K562 (cell line): ENCODE measurements at regions not wholly inside any gene's neighbourhood (a gene's known extent, or its start where the extent isn't known, plus 50 kb on each side); places are given as distances from the start of the nearest gene placed in this dataset.

Experiments used
- ATAC-seq: fragments of 200-7000 bp; cut with Tn5 transposase; 3 replicates; pipeline ENCODE4 v1.9.1; 2020; ENCODE audit warnings: moderate library complexity
- BruUV-seq: library from RNA; stranded (reverse); fragments of 400-500 nt; replicated peaks from 2 replicates; lab custom pipeline; 2021; lab: Mats Ljungman, UMichigan
- CTCF ChIA-PET: fragments of 300-600 bp; formaldehyde crosslinking; extraction: SDS; loops from one replicate; lab custom pipeline; 2021; ENCODE audit warnings: low intra/inter-chr PET ratio; lab: Yijun Ruan, JAX
- POLR2A ChIA-PET: fragments of 300-600, 350-650 bp; sonication (Branson Sonifier 250); formaldehyde crosslinking; extraction: SDS; loops from one replicate; lab custom pipeline; 2021; ENCODE audit warnings: antibody characterized with exemption, inconsistent platforms; lab: Yijun Ruan, JAX
- DNase-seq, 4 experiments: peaks; one replicate each; pipeline versions ENCODE4 v3.0.0 to v3.0.0-alpha.2; 2011 to 2018; ENCODE audit warnings: low spot score in 3 of 4, mixed read lengths in 3 of 4; ENCODE audit errors: extremely low read depth in 1 of 4
- FAIRE-seq: peaks from 2 replicates; lab custom pipeline; 2011; peaks lifted over from hg19 to GRCh38; lab: Jason Lieb, UNC
- H2AFZ ChIP-seq: 2 replicates; pipeline ENCODE4 v1.6.0; 2011; ENCODE audit warnings: low read depth, low read length, control low read depth, inconsistent platforms
- H3K27ac ChIP-seq: fragments of 200-600 bp; 3 replicates; pipeline ENCODE4 v1.8.0; 2011; ENCODE audit warnings: low read depth, mild to moderate bottlenecking, control low read depth, inconsistent platforms, low read length, moderate library complexity, mixed read lengths; ENCODE audit errors: extremely low read depth
- H3K27me3 ChIP-seq, 2 experiments: fragments of 300-600 bp in 1 of 2; 2 replicates in 1 of 2; 3 replicates in 1 of 2; pipeline versions ENCODE4 v1.6.0 to v1.8.0; 2011; ENCODE audit warnings: inconsistent platforms in 2 of 2, low read length in 2 of 2, mild to moderate bottlenecking in 1 of 2, mixed read lengths in 1 of 2, moderate library complexity in 1 of 2; ENCODE audit not compliant: control insufficient read depth in 2 of 2, insufficient read depth in 2 of 2
- H3K36me3 ChIP-seq: fragments of 300-600 bp; 3 replicates; pipeline ENCODE4 v1.8.0; 2011; ENCODE audit warnings: mild to moderate bottlenecking, low read length, inconsistent platforms; ENCODE audit not compliant: control insufficient read depth, insufficient read depth
- H3K4me1 ChIP-seq, 2 experiments: fragments of 200-600 bp in 1 of 2; replicated peaks in 1 of 2; 2 replicates in 1 of 2; 3 replicates in 1 of 2; pipeline versions ENCODE4 v1.5.1 to v1.8.0; 2011; ENCODE audit warnings: inconsistent platforms in 2 of 2, low read length in 2 of 2, mild to moderate bottlenecking in 1 of 2, mixed read lengths in 1 of 2, moderate library complexity in 1 of 2; ENCODE audit not compliant: control insufficient read depth in 2 of 2, insufficient read depth in 2 of 2
- H3K4me2 ChIP-seq: 2 replicates; pipeline ENCODE4 v1.6.1; 2011; ENCODE audit warnings: low read length, control low read depth, inconsistent platforms, mixed read lengths; ENCODE audit not compliant: insufficient read depth
- H3K4me3 ChIP-seq: fragments of 200-600 bp; sonication (generic), shearing (Covaris generic); 2 replicates; pipeline ENCODE4 v1.5.1; 2016; ENCODE audit warnings: control low read depth, inconsistent platforms
- H3K79me2 ChIP-seq: fragments of 200-600 bp; 3 replicates; pipeline ENCODE4 v1.8.0; 2011; ENCODE audit warnings: low read length, inconsistent platforms; ENCODE audit not compliant: control insufficient read depth, insufficient read depth
- H3K9ac ChIP-seq, 2 experiments: 2 replicates each; pipeline versions ENCODE4 v1.6.0 to v1.6.1; 2011; ENCODE audit warnings: low read depth in 2 of 2, low read length in 2 of 2, control low read depth in 1 of 2, inconsistent platforms in 1 of 2, mild to moderate bottlenecking in 1 of 2, mixed read lengths in 1 of 2; ENCODE audit not compliant: insufficient read depth in 1 of 2
- H3K9me1 ChIP-seq: one replicate; pipeline ENCODE4 v1.6.0; 2011; ENCODE audit warnings: inconsistent platforms, mild to moderate bottlenecking, low read length, moderate library complexity; ENCODE audit not compliant: control insufficient read depth, insufficient read depth
- H3K9me3 ChIP-seq: replicated peaks from 2 replicates; pipeline ENCODE4 v1.5.1; 2011; ENCODE audit warnings: low read depth, low read length, inconsistent platforms; ENCODE audit not compliant: control insufficient read depth, insufficient read depth
- H4K20me1 ChIP-seq: replicated peaks from 2 replicates; pipeline ENCODE4 v1.6.1; 2011; ENCODE audit warnings: low read length, inconsistent platforms, mixed read lengths; ENCODE audit not compliant: control insufficient read depth, insufficient read depth
- BRD4 ChIP-seq: fragments of 200-600 bp; sonication (generic); IDR thresholded peaks from 2 replicates; pipeline ENCODE4 v1.6.1; 2017; ENCODE audit warnings: inconsistent platforms
- C11orf30 ChIP-seq: fragments of 450-650 bp; IDR thresholded peaks from 2 replicates; pipeline ENCODE4 v1.6.1; 2016; ENCODE audit warnings: low read depth, mild to moderate bottlenecking
- CCNT2 ChIP-seq: IDR thresholded peaks from 2 replicates; pipeline ENCODE4 v1.6.1; 2011; ENCODE audit warnings: borderline replicate concordance, low read depth, mild to moderate bottlenecking, moderate library complexity, mixed read lengths, low read length; ENCODE audit not compliant: insufficient read length; ENCODE audit errors: extremely low read depth
- CHD1 ChIP-seq: fragments of 200-600 bp; sonication (generic); IDR thresholded peaks from one replicate; pipeline ENCODE4 v1.6.1; 2012; ENCODE audit warnings: mild to moderate bottlenecking, moderate library complexity, low read length, inconsistent platforms
- DMBX1 ChIP-seq: fragments of 250-450 bp; sonication (Bioruptor Pico); IDR thresholded peaks from 2 replicates; pipeline ENCODE4 v1.8.0; 2022; ENCODE audit warnings: inconsistent platforms, mild to moderate bottlenecking, moderate library complexity, borderline replicate concordance
- FOXP4 ChIP-seq: sonication (generic); formaldehyde crosslinking; IDR thresholded peaks from 2 replicates; pipeline ENCODE4 v1.8.0; 2022; ENCODE audit warnings: mild to moderate bottlenecking, missing genetic modification reagents, borderline replicate concordance
- HDAC2 ChIP-seq: fragments of 450-650 bp; IDR thresholded peaks from 2 replicates; pipeline ENCODE4 v1.6.1; 2016; ENCODE audit warnings: mild to moderate bottlenecking
- ILF3 ChIP-seq: fragments of 450-650 bp; IDR thresholded peaks from 2 replicates; pipeline ENCODE4 v1.6.1; 2018; ENCODE audit warnings: antibody characterized with exemption, mild to moderate bottlenecking, moderate library complexity, borderline replicate concordance
- PATZ1 ChIP-seq: fragments of 250-450 bp; sonication (Bioruptor Pico); IDR thresholded peaks from 2 replicates; pipeline ENCODE4 v1.5.0; 2020; ENCODE audit warnings: mild to moderate bottlenecking, borderline replicate concordance
- SMAD3 ChIP-seq: fragments of 450-650 bp; formaldehyde crosslinking; conservative IDR thresholded peaks from 2 replicates; pipeline ENCODE4 v1.4.0; 2020; ENCODE audit warnings: mild to moderate bottlenecking
- SREBF1 ChIP-seq: fragments of 150-350 bp; IDR thresholded peaks from 2 replicates; pipeline ENCODE4 v1.6.1; 2014; ENCODE audit warnings: antibody characterized with exemption, low read depth, low read length, borderline replicate concordance
- STAT5A ChIP-seq: IDR thresholded peaks from 2 replicates; pipeline ENCODE4 v1.6.1; 2012; ENCODE audit warnings: low read length, inconsistent platforms, borderline replicate concordance
- TAF15 ChIP-seq: fragments of 200-400 bp; formaldehyde crosslinking; IDR thresholded peaks from 2 replicates; pipeline ENCODE4 v1.6.1; 2017; ENCODE audit warnings: mild to moderate bottlenecking, low read depth, low read length, moderate library complexity
- TRIM24 ChIP-seq, 2 experiments: fragments of 450-650 bp; IDR thresholded peaks; 2 replicates each; pipeline ENCODE4 v1.6.1; 2016
- ZBTB1 ChIP-seq: sonication (generic); formaldehyde crosslinking; IDR thresholded peaks from 2 replicates; pipeline ENCODE4 v1.8.1; 2023; ENCODE audit warnings: missing genetic modification reagents, low read depth, mild to moderate bottlenecking, borderline replicate concordance
- ZNF445 ChIP-seq: fragments of 250-450 bp; sonication (Bioruptor Pico); IDR thresholded peaks from 2 replicates; pipeline ENCODE4 v1.4.0; 2020; ENCODE audit warnings: low read depth, mild to moderate bottlenecking, moderate library complexity
- WGBS: fragments of 100-300 bp; shearing (Covaris generic); methylation state at CpG from one replicate; pipeline ENCODE4 v1.1.6; 2016; ENCODE audit warnings: low coverage, mixed read lengths; ENCODE audit not compliant: insufficient coverage; ENCODE audit errors: missing lambda C conversion rate; 5-methylcytosine and 5-hydroxymethylcytosine counted together
- in situ Hi-C: fragments of 300-500 bp; cut with MboI; formaldehyde crosslinking; loops from 4 replicates; pipeline ENCODE4 v1.15.0; 2018; ENCODE audit warnings: inconsistent platforms, mixed read lengths
- intact Hi-C: fragments of 100-400 bp; cut with micrococcal nuclease; formaldehyde crosslinking; loops from 2 replicates; pipeline ENCODE4 v1.14.2; 2022
- TF ChIP-seq, protein P1 (sequence below): fragments of 450-650 bp; formaldehyde crosslinking; IDR thresholded peaks from 2 replicates; pipeline ENCODE4 v1.4.0; 2020; ENCODE audit warnings: mild to moderate bottlenecking
- TF ChIP-seq, protein P2 (sequence below): fragments of 250-450 bp; sonication (Bioruptor Pico); IDR thresholded peaks from 2 replicates; pipeline ENCODE4 v1.5.0; 2020; ENCODE audit warnings: mild to moderate bottlenecking

- BruUV-seq = no TSS peak
- ATAC-seq = no peak
- Histone ChIP-seq H3K27ac (no peak overlapping the region), H3K79me2 (no peaks in the 10 kb centered on the region), H3K9me1 (no peaks in the 10 kb centered on the region), H2AFZ (no peak overlapping the region), H4K20me1 (no peaks in the 10 kb centered on the region), H3K4me3 (no peak overlapping the region), H3K9ac (no peak overlapping the region), H3K36me3 (no peaks in the 10 kb centered on the region), H3K27me3 (peaks cover 0 to 5% of the 10 kb centered on the region in 2 experiments; a peak in 1 of 5 replicates), H3K4me1 (no peaks in the 10 kb centered on the region), H3K4me2 (no peak overlapping the region), H3K9me3 (no peaks in the 10 kb centered on the region)
- ChIA-PET CTCF (no interaction called here), POLR2A (no interaction called here)
- no peak for FAIRE-seq
- DNase-seq = no peak
- WGBS = 0% methylated on average over 2 of the region's 2 CpGs
- intact Hi-C loops (no loop called here), in situ Hi-C loops (no loop called here)
- TF ChIP-seq SREBF1 (no peak), CHD1 (no peak), DMBX1 (CRISPR knock-in tag) (no peak), BRD4 (no peak), PATZ1 (no peak), ZNF445 (no peak), C11orf30 (no peak), ILF3 (no peak), CCNT2 (no peak), TAF15 (no peak), FOXP4 (CRISPR knock-in tag) (no peak), ZBTB1 (CRISPR knock-in tag) (no peak), TRIM24 (IDR thresholded peaks at IDR 0.05) (no peak), STAT5A (no peak), SMAD3 (CRISPR knock-in tag) (no peak), HDAC2 (no peak)
- TF ChIP-seq, protein P1, sequence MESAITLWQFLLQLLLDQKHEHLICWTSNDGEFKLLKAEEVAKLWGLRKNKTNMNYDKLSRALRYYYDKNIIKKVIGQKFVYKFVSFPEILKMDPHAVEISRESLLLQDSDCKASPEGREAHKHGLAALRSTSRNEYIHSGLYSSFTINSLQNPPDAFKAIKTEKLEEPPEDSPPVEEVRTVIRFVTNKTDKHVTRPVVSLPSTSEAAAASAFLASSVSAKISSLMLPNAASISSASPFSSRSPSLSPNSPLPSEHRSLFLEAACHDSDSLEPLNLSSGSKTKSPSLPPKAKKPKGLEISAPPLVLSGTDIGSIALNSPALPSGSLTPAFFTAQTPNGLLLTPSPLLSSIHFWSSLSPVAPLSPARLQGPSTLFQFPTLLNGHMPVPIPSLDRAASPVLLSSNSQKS (CRISPR knock-in tag) = no peak
- TF ChIP-seq, protein P2, sequence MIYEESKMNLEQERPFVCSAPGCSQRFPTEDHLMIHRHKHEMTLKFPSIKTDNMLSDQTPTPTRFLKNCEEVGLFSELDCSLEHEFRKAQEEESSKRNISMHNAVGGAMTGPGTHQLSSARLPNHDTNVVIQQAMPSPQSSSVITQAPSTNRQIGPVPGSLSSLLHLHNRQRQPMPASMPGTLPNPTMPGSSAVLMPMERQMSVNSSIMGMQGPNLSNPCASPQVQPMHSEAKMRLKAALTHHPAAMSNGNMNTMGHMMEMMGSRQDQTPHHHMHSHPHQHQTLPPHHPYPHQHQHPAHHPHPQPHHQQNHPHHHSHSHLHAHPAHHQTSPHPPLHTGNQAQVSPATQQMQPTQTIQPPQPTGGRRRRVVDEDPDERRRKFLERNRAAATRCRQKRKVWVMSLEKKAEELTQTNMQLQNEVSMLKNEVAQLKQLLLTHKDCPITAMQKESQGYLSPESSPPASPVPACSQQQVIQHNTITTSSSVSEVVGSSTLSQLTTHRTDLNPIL (CRISPR knock-in tag) = no peak
Measured at GRCh38 chr2:175647058-175647457, 355.0 kb downstream of the LNPK start.
